CD4-positive, alpha-beta T cell treated with Interleukin-21 for 1 hour (primary cell): ENCODE measurements at regions not wholly inside any gene's neighbourhood (a gene's known extent, or its start where the extent isn't known, plus 50 kb on each side); places are given as distances from the start of the nearest gene placed in this dataset.

Experiments
- DNase-seq: peaks from one replicate; pipeline ENCODE4 v3.0.0-alpha.2; 2020

DNA sequence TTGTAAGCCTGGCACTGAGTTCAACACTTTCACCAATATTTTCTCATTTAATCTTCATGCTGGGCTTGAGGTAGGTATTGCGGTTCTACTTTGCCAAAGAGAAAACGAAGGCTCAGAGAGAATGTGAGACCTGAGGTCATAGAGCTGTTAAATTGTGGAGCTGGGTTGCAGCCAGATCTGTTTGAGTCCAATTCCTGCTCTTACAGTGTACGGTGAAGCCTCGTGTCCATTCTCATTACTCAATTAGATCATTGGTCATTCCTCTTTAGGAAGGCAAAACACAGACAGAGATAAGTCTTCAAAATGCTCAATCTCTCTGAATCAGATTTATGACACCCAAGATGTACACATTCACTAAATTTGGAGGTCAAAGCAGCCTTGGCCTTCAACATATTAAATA, 559.0 kb upstream of the DAB1 start:
- no peak for DNase-seq

DNA sequence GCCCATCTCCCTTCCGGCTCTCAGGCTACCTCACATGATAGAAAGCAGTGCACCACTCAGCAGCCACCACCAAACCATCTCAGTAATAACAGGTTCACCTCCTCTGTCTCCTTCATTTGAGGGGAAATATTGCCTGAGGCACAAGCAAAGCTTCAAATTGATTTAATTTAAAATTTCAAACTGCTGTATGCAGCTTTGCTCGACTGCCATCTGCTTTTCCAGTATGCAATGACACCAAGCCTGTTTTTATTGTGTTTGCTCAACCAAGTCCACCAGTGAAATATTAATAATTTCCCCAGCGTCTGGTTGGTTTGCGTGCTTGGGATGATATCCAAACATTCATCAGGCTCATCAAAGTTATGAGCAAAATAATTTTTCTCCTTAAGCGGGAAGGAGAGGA, 552.4 kb upstream of the DAB1 start:
- no peak for DNase-seq

DNA sequence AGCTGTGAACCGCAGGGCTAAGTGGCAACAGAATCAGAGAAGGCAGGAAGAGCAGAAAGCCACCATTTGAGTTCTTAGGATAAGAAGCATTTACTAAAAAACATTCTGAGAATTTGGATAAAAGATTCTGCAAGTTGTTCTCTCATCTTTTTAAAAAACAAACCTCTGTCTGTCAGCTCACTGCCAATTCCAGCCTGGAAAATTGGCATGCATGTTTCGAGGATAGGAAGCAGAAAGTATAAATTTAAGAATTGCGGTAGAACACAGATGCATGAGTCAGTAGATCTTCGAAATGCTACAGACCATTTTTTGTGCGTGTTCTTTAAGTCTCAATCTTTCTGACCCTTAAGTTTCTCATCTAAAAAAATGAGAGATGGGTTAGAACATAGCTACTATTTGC, 544.5 kb upstream of the DAB1 start:
- no peak for DNase-seq

DNA sequence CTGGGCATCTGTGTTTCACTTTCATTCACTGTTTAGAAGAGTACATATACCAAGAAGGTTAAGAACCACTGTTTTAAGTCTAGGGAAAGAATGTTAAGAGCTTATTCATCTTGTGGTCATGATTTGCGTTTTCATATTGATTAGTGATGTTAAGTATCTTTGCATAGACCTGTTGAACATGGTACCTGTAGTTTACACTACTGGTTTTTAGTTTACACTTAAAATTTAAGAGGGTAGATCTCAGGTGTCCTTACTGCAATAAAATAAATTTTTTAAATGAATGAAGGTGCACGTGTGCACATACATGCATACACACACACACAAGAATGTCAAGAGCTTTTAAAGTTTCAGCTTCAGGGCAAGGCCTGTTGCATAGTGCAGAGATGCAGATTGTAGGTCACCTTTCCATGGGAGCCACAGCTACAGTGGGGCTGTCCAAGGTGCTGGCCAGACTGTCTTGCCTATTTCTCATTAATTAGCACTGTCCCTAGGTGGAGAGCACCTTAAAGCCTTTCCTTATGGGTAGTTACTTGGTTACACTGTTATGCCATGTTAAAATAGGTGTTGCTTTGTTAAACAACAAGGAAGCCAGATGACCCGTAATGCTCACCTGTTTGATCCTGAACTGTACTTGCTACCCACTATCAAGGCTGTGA, 543.0 kb upstream of the DAB1 start:
- DNase-seq = no peak

DNA sequence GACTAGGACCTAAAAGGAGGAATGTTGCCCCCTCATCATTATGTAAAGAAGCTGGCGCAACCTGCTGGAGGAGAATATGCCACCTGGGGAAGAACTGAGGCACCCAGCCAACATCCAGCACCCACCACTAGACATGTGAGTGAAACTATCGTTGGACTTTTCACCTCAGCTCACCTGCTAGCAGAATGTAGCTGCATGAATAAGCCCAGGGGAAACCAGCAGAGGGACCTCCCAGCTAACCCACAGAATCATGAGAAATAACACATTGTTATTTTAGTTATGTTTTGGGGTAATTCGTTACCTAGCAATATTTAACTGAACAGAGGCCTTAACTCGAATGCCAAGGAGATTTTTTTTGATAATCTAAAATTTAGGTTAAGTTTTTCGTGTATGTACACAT, 542.5 kb upstream of the DAB1 start:
- DNase-seq = no peak

DNA sequence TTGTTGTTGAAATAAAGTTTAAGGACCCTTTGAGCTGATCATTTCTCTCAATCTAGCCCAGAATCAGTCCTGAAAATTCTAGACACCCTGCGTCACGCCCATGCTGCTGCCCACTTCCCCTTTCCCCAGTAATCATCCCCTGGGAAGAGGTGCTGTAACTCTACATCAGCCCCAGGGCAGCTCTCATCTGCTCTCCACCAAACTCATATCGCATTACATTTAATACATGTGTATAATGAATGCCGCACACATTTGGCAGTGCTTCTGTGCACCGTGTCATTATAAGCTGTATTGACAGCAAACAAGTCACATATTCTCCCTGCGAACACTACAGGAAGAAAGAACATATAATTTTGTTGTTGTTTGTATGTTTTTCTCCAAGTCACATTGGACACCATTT, 539.7 kb upstream of the DAB1 start:
- DNase-seq = no peak

DNA sequence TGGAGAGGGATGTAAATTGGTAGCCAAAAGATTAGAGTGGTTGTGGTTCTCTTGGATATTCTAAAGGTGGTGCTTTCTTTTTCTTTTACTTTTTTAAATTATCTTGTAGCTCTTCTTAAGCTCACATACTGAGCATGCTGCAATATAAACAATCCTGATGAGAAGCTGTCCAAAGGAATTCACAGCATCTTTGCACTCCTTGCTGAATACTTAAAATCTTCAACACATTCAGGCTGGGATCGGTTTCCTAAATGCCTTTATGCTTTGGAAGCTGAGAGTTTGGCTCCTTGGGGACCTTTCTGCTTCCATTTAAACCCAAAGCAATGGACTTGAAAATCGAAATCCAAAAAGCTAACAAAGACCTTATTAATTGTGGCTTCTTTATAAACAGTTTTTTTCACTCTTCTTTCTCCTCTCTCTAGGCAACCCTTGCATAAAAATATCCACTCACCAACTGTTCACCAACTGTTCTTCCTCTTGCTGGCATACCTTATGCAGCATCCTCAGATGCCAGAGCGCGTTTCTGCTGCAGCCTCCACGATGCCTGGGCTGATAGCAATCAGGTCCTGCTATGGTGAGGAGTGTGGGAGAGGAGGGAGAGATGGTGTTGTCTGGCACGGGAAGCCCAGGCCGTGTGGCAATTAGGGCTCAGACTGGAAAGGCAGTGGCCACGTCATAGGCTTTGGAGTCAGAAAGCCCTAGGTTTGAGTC, 535.8 kb upstream of the DAB1 start:
- DNase-seq = no peak

DNA sequence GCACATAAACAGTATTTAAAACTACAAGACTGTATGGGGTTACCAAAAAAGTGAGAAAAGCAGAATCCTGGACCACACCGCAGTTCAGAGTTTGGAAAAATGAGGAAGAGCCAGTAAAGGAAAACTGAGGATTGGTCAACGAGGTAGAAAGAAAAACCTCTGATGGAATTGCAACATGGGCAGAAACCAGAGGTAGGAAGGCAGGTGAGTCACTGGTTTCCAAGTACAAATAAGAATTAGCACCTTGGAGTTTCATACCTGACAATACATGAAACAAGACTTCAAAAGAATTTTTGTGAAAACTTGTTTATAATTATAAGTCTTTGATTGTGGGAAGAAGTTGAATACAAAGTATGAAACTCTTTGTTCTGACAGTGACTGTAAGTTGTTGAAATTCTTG, 533.7 kb upstream of the DAB1 start:
- no peak for DNase-seq

DNA sequence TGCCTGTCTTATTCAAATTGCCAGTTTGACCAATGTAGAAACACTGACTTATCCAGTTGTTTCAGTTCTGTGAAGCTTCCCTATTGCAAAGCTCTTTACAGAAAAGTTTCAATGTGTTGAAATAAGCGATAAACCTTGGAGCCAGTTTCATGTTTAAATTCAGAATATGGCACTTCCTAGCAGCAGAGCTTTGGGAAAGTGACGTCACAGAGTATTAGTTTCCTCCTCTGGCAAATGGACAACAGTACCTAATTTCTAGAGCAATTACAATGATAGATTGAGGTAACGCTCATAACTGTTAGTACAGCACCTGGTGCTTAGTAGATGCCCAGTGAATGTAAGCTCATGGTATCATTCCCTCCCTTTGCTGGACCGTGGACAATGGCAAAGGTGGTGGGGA, 527.5 kb upstream of the DAB1 start:
- no peak for DNase-seq

DNA sequence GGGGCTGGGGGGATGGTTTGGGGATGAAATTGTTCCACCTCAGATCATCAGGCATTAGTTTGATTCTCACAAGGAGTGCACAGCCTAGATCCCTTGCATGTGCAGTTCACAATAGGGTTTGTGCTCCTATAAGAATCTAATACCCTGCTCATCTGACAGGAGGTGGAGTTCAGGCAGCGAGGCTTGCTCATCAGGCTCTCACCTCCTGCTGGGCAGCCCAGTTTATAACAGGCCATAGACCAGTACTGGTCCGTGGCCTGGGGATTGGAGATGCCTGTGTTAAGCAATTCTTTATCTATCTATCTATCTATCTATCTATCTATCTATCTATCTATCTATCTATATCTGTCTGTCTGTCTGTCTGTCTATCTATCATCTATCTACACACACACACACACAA, 525.3 kb upstream of the DAB1 start:
- DNase-seq = no peak

DNA sequence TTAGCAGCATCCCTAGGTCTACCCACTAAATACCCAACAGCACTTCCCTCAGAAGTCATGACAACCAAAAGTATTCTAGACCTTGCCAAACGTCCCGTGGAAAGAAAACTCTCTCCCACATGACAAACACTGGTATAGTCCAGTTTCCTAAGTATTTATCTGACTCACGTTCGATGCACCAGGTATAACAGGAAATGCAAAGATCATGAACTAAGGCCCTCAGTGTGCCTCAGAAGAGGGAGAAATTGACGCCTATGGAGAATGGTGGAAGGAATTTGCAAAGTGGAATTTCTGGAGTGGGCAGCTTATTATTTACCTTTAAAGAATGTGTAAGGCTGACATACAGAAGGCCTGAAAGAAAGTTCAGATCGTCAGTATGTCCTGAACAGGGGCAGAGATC, 523.6 kb upstream of the DAB1 start:
- no peak for DNase-seq

DNA sequence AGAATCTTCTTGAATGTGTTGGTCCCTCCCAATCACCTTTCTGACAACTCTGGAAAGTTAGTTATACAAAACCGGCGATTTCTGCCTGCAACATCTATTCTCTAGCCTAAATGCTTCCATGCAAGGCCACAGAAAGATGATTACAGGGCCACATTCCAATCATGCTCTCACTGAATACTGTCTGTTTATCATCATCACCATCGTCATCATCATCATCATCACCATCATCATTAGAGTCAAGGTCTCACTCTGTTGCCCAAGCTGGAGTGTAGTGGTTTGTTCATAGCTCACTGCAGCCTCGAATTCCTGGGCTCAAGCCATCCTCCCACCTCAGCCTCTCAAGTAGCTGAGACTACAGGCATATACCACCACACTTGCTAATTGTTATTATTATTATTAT, 521.2 kb upstream of the DAB1 start:
- no peak for DNase-seq

DNA sequence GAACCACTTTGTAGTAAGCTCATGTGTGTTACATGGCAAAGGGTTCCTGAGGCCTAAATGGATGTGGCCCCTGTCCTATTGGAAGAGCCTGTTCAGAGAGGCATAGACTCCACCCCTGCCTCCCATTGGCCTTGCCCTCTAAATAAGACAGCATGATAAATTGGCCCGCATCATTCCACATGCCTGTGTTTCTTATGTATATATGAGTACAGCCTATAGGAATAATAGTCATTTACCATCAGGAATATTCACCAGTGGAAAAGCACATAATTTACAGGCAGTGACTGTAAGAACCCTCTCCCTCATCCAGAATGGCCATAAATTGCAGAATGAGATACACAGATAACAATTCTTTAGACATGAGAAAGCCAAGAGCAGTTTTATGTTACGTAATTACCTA, 519.5 kb upstream of the DAB1 start:
- no peak for DNase-seq

DNA sequence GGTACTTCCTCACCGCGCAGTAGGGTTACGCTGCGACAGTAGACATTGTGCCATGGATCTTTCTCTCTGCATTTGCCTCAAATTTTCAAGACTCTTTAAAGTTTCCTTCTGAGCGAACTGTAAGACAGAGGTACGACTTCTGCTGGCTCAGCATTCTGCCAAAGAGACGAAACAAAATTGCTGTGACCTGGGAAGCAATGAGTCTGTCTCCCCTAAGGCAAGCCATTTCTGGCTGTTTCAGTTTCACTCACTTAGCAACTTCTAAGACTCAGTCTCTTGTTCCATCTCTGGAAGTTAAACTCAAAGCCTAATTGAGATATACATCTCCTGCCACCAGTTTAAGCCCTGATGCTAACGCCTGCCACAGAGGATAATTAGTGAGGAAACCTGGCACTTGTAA, 510.9 kb upstream of the DAB1 start:
- DNase-seq = no peak

DNA sequence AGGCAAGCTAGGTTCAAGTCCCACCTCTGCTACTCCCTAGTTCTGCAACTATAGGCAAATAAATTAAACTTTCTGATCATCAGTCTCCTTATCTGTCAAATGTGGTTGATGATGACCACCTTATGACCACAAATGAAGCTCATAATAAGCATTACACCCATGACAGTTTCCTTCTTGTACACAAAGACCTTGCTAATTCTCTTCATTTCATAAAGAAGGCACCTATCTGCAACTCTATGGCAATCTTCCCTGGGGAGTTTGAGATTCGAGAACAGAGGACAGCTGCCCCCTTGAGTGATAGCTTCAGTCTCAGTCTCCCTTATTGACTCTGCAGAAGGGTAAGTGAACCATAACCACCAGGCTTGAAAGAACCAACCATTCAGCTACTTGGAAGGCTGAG, 503.1 kb upstream of the DAB1 start:
- DNase-seq = no peak

DNA sequence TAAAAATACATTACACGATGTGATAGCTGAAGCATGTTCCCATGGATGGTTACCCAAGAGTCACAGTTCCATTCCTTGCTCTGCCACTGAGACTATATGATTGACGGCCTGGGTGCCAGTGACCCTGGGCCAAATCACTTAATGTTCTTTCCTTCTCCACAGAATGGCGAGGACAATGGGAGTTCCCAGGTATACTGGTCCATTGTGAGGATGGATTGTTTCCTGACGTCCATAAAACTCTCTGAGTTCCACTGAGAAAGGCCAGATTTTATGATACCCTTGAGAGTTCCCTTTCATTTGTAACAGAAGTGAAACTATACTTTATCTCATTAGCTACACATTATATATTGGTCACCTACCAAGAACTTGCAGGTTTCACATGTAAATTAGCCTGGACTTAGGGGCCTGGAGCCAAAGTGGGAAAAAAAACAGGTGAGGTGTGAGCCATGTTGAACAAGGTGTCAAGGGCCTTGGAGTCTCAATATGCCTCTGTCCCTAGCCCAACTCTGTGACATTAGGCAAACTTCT, 502.2 kb upstream of the DAB1 start:
- no peak for DNase-seq

DNA sequence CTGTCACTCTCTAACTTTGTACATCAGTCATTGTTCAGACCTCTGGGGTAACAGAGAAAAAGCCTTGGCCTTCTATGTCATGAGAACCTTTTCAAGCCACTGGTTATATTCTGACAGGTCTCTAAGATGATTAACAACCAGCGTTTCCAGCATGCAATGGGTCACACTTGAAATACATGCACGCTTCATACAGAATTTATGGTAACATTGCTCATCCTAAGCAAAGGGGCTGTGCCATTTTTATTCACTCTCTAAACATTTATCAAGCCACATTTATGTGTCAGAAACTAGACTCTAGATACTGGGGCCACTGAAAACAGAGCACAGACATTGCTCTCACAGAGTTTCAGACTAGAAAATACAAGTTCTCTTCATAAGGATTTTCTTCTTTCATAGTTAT, 501.4 kb upstream of the DAB1 start:
- DNase-seq = no peak

DNA sequence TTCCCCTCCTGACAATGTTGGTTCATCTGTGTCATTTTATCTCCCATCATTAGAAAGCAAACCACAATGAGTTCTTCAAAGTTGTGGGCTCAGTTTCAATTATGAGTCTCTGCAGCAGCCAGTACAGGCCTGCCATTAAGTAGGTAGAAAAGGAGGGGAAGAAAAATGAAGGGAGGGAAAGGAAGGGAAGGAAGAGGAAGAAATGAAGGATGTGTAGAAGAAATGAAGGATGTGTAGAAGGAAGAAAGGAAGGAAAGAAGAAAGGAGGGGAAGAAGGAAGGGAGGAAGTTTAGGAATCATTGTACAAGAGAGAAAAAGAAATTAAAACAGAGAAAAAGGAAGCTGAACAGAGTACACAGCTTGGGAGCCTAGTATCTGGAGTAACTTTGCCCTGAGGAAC, 498.3 kb upstream of the DAB1 start:
- no peak for DNase-seq

DNA sequence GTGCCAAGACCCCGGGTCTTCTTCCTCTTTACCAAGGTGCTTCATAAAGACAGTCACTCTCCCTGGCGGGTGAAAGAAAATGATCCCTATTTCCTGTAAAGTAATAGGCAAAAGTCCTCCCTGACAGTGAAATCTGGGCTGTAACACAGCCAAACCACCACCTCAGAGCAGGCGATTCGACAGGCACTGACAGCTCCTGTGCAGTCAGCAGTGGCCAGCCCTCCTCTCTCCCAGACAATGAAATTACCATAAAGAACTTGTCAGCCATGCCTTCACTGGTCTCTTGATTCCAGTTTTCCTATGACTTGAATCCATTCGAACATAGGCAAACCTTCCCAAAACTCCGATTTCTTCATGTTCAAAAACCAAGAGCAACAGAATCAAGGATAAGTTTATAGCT, 492.2 kb upstream of the DAB1 start:
- no peak for DNase-seq

DNA sequence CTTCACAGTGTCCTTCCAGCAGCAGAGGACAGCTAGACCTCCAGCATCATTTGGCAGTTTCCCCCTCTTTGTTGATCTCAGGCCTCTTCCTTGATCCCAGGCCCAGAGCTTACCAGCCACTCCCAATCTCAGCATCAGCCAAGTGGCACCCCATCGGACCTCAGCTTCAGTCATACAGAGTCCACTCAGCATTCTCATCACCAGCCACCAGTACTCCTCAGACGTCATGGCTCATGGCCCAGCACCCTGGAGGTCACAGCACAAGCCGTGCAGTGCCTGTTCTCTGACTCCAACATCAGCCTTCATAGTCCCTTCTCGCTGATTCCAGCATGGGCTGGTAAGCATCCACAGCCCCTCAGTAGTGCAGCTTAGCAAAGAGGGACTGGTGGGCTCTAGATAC, 487.6 kb upstream of the DAB1 start:
- no peak for DNase-seq

DNA sequence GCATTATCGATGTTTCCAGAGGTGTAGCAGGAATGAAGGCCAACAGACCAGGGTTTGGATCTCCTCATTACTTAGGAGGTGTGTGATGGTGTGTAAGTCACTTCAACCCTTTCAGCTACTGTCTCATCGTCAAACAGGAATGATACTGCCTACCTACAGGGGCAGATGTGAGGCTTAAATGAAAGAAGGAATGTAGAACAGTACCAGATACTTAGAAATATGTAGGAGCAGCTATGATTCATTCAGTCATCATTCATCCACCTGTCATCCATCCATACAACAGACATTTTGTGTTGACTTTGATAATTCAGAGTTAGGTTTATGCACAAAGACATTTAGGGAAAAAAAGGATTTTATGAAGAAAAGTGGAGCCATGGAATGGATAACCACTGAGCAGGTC, 486.9 kb upstream of the DAB1 start:
- no peak for DNase-seq

DNA sequence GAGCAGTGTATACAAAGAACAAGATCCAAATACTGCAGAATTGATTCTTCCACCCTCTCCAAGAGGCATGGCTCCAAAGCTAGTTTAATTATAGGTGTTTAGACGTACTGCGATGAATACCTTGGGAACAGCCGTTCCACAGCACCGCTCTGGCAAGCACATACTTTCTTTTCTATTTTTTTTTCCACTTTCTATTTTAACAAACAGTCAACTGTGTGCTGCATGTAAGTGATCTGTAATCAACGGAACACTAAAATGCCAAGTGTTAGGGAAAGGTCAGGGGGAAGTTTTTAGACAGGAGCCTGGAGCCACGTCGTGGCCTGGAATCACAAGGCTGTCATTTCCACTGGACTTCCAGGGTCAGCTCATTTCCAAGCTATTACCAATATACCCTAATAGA, 486.4 kb upstream of the DAB1 start:
- no peak for DNase-seq

DNA sequence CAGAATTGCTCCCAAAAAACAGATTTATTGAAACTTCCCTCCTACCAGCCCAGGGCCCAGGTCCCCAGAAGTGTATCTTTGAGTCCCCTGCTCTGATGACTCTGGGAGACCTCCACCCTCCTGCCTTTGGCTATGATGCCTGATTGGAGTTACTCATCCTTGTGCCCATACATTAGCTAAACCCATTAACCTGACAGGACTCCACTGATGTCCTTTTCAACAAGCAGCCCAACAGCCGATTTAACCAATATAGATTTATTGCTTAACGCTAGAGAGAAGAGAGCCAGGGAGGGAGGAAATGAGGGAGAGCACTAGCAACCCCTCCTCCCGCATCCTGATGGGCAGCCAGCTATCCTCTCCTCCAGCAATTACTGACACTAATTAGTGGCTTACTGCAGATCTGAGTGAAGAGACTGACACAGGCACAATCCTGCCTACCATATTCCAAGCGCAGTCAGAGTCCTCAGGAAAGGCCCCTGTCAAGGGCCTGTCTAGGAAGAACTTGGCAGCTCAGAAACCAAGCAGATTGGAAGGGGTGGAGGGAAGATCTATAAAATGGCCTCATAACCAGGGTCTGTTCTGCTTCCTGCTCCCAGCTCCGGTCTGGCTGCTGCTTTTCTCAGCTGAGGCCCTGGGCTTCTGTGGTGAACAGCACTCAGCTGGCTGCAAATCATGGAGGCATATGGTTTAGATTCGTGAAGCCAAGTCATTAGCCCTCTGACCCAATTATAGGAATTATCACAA, 484.5 kb upstream of the DAB1 start:
- DNase-seq = no peak

DNA sequence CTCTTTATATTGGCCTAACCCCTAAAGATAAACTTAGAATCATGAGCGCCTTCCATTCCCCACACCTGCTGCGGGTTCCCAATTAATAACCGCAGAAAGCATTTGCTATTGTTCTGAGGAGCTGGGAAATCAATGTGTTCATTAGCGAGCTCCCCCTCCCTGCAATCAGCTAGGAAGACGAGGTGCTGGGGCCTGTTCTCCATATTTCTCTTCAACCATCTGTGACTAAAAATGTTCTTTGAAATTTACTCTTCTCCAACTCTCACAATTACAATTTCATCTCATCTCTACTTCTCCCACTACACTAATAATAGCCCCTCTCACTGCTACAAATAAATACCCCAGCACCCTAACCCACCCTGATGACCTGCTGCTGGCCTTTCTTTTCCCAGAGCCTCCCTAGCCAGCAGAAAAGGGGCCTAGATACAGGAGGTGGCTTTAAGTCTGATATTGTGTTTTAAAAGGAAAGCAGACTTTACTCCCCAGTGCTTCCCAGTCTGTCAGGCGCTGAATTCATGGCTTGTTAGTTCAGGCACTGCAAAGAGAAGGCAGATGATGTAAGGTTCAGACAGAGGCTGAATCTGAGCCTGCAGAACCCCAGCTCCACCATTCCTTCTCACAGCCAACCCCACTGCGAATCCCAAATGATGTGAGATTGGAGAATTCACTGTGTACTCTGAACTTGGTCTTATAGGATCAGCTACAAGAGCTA, 477.5 kb upstream of the DAB1 start:
- DNase-seq = no peak
